ENCODE measurements at regions not wholly inside any gene's neighbourhood (a gene's known extent, or its start where the extent isn't known, plus 50 kb on each side); places are given as distances from the start of the nearest gene placed in this dataset.

DNA sequence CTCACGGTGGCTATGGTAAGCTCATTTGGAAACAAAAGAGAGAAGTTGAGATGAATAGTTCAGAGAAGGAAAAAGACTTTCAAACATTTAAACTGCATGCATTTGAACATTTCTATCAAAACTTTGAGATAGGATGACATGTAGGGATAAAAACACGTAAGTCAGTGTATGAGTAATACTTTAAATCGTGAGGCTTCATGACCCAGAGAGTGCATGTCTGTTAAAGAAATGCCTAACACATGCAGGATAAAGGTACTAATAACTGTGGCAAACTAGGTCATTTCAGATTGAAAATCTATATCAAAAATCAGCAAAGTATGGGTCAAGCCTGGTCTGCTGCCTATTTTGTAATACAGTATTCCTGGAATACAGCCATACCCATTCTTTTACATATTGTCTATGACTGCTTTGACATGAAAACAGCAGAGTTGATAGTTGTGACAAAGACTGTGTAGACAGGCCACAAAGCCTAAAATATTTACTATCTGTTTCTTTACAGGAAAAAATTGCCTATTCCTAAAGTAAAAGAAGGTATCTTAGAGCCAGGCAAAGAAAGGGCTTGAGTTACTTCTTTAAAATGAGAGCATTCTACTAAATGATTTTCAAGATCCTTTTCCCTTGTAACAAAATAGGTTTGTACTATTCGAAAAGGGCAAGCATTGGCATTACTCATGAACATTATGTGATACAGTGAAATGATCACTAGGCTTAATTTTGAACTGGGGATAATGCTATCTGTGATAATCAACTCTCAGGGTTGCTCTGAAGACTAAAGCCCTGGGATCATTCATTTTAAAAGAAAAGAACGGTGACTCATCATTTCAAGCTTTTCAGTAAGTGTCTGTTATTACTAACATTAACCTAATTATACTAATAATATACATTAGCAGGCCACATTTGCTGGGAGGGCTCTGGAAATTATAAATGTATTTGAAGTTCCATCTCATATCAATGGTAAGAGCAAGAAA, 185.9 kb downstream of the CRPPA start:
- DNase-seq = no peak
- intact Hi-C loops (cut with DNase I) = no loop called here

DNA sequence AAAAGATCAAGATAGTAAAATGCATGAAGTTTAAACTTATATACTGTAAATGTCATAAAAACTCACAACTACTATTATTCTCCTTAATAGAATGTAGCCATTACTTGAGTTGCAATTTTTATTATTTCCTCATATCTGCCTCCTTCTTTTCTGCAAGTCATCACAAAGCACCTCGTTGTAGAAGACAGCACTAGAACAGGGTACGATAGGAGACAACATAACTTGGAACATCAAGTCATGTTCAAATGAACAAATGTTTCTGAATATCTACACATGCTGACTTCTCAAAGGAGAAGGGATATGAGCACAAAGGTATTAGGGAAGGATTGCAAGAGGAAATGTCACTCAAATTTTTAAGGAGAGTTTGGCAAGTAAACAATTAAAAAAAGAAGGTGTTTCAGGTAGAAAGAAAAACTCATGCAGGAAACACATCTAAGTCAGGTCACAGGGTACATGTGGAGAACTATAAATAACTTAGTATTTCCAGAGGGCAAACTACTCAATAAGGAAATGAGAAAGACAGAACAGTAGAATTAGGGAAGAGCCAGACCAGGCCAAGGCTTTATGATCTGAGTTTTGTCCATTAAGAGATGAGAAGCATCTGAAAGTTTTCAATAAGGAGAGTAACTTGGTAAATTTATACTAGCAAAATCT, 186.7 kb downstream of the CRPPA start:
- no peak for TF ChIP-seq POLR2A (IDR thresholded peaks at IDR 0.05)
- TF ChIP-seq, protein P1, sequence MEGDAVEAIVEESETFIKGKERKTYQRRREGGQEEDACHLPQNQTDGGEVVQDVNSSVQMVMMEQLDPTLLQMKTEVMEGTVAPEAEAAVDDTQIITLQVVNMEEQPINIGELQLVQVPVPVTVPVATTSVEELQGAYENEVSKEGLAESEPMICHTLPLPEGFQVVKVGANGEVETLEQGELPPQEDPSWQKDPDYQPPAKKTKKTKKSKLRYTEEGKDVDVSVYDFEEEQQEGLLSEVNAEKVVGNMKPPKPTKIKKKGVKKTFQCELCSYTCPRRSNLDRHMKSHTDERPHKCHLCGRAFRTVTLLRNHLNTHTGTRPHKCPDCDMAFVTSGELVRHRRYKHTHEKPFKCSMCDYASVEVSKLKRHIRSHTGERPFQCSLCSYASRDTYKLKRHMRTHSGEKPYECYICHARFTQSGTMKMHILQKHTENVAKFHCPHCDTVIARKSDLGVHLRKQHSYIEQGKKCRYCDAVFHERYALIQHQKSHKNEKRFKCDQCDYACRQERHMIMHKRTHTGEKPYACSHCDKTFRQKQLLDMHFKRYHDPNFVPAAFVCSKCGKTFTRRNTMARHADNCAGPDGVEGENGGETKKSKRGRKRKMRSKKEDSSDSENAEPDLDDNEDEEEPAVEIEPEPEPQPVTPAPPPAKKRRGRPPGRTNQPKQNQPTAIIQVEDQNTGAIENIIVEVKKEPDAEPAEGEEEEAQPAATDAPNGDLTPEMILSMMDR (IDR thresholded peaks at IDR 0.05) = no peak
- H3K27me3 ChIP-seq = no peaks in the 10 kb centered on the region
- no peak overlapping the region for H3K4me3 ChIP-seq (replicated peaks in 1 of 3)
- H3K9me3 ChIP-seq = no peaks in the 10 kb centered on the region
- no peak overlapping the region for H3K27ac ChIP-seq
- no peak for DNase-seq
- 79 to 90% methylated on average over 2 of the region's 2 CpGs for WGBS, 2 donors
- intact Hi-C loops (cut with DNase I) = no loop called here
- H3K36me3 ChIP-seq = no peaks in the 10 kb centered on the region
- H3K4me1 ChIP-seq = no peaks in the 10 kb centered on the region

More for the DNA sequence above, 185.9 kb downstream of the CRPPA start:
- Histone ChIP-seq H3K4me3 (replicated peaks in 1 of 3) (no peak overlapping the region), H3K27ac (no peak overlapping the region), H3K4me1 (no peaks in the 10 kb centered on the region), H3K27me3 (no peaks in the 10 kb centered on the region), H3K36me3 (no peaks in the 10 kb centered on the region), H3K9me3 (no peaks in the 10 kb centered on the region)
- 89 to 93% methylated on average over 5 of the region's 5 CpGs for WGBS, 2 donors
- TF ChIP-seq, protein P1 (IDR thresholded peaks at IDR 0.05) = no peak
- TF ChIP-seq POLR2A (IDR thresholded peaks at IDR 0.05) = no peak

GRCh38 chr7:16233517-16233916, 187.8 kb downstream of the CRPPA start:
- H3K36me3 ChIP-seq = no peaks in the 10 kb centered on the region
- no peaks in the 10 kb centered on the region for H3K9me3 ChIP-seq
- intact Hi-C loops (cut with DNase I) = no loop called here
- TF ChIP-seq, protein P1 (IDR thresholded peaks at IDR 0.05) = no peak
- TF ChIP-seq POLR2A (IDR thresholded peaks at IDR 0.05) = no peak
- H3K27me3 ChIP-seq = no peaks in the 10 kb centered on the region
- DNase-seq = no peak
- no peak overlapping the region for H3K4me3 ChIP-seq (replicated peaks in 1 of 3)
- H3K27ac ChIP-seq = no peak overlapping the region
- no peaks in the 10 kb centered on the region for H3K4me1 ChIP-seq
- WGBS, 2 donors = 87 to 93% methylated on average over 2 of the region's 2 CpGs

DNA sequence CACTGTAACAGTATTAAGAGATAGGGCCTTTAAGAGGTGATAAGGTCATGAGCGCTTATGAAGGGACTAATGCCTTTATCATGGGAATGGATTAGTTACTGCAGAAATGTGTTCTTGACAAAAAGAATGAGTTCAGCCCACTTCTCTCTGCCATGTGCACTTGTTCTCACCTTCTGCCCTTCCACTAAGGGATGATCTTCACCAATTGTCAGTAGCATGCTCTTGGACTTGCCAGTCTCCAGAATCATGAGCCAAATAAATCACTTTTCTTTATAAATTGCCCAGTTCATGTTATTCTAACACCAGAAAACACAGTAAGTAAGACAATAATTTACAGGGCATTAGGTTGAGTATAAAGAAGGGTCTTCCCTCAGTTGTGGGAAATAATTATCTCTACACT, 189.1 kb downstream of the CRPPA start:
- no peak for DNase-seq
- no peaks in the 10 kb centered on the region for H3K36me3 ChIP-seq
- no peaks in the 10 kb centered on the region for H3K9me3 ChIP-seq
- H3K4me3 ChIP-seq (replicated peaks in 1 of 3) = no peak overlapping the region
- intact Hi-C loops (cut with DNase I) = no loop called here
- WGBS, 2 donors = 95 to 100% methylated on average over 1 of the region's 1 CpG
- TF ChIP-seq POLR2A (IDR thresholded peaks at IDR 0.05) = no peak
- TF ChIP-seq, protein P1 (IDR thresholded peaks at IDR 0.05) = no peak
- H3K27me3 ChIP-seq = no peaks in the 10 kb centered on the region
- H3K4me1 ChIP-seq = no peaks in the 10 kb centered on the region
- no peak overlapping the region for H3K27ac ChIP-seq

Data from thyroid gland (tissue), 4 donors.